Liver (tissue), 3 donors: ENCODE measurements at regions not wholly inside any gene's neighbourhood (a gene's known extent, or its start where the extent isn't known, plus 50 kb on each side); places are given as distances from the start of the nearest gene placed in this dataset.

Experiments
- ATF3 ChIP-seq: IDR thresholded peaks from 2 replicates; pipeline ENCODE4 v1.6.1; 2016; ENCODE audit warnings: antibody characterized with exemption
- CTCF ChIP-seq: fragments of 150-350 bp; IDR thresholded peaks from 2 replicates; pipeline ENCODE4 v1.5.1; 2017; ENCODE audit warnings: improper control_type of control experiment, low read depth, low read length; ENCODE audit not compliant: missing input control
- EGR1 ChIP-seq, 2 donors: IDR thresholded peaks; 2 replicates each; pipeline ENCODE4 v1.6.1; 2016 to 2018; ENCODE audit warnings: antibody characterized with exemption in 2 of 2, low read depth in 2 of 2
- GABPA ChIP-seq, 2 donors: IDR thresholded peaks in 1 of 2; conservative IDR thresholded peaks in 1 of 2; 2 replicates each; pipeline ENCODE4 v1.6.1; 2016; ENCODE audit warnings: antibody characterized with exemption in 2 of 2, mild to moderate bottlenecking in 1 of 2, moderate library complexity in 1 of 2
- HNF4G ChIP-seq: IDR thresholded peaks from 2 replicates; pipeline ENCODE4 v1.6.1; 2016; ENCODE audit warnings: antibody characterized with exemption
- JUND ChIP-seq, 2 donors: IDR thresholded peaks; 2 replicates each; pipeline ENCODE4 v1.6.1; 2016; ENCODE audit warnings: antibody characterized with exemption in 2 of 2
- MAX ChIP-seq: IDR thresholded peaks from 2 replicates; pipeline ENCODE4 v1.6.1; 2016; ENCODE audit warnings: antibody characterized with exemption
- REST ChIP-seq: IDR thresholded peaks from 2 replicates; pipeline ENCODE4 v1.6.1; 2016; ENCODE audit warnings: antibody characterized with exemption, mild to moderate bottlenecking
- SP1 ChIP-seq: IDR thresholded peaks from 2 replicates; pipeline ENCODE4 v1.6.1; 2018; ENCODE audit warnings: antibody characterized with exemption, mild to moderate bottlenecking
- TAF1 ChIP-seq: conservative IDR thresholded peaks from 2 replicates; pipeline ENCODE4 v1.6.1; 2016; ENCODE audit warnings: antibody characterized with exemption, mild to moderate bottlenecking
- YY1 ChIP-seq: IDR thresholded peaks from 2 replicates; pipeline ENCODE4 v1.6.1; 2016; ENCODE audit warnings: antibody characterized with exemption, mild to moderate bottlenecking
- ZBTB33 ChIP-seq: IDR thresholded peaks from 2 replicates; pipeline ENCODE4 v1.6.1; 2016; ENCODE audit warnings: antibody characterized with exemption
- donor health status: healthy.
- donor health status: healthy.

- TF ChIP-seq JUND (IDR thresholded peaks at IDR 0.05) (no peak), YY1 (no peak), EGR1 (IDR thresholded peaks at IDR 0.05; ENCODE audit: low read depth in 2 of 2) (no peak), CTCF (no peak), SP1 (no peak), REST (no peak), MAX (no peak), ATF3 (no peak), TAF1 (no peak), ZBTB33 (no peak), GABPA (IDR thresholded peaks at IDR 0.05 in 1 of 2, conservative IDR thresholded peaks at IDR 0.05 in 1 of 2) (no peak), HNF4G (no peak)
Measured at GRCh38 chr4:114208574-114209151, 229.2 kb upstream of the ARSJ start.
